GM23338 (cell line): ENCODE measurements at regions not wholly inside any gene's neighbourhood (a gene's known extent, or its start where the extent isn't known, plus 50 kb on each side); places are given as distances from the start of the nearest gene placed in this dataset.

Source experiments
- ATAC-seq: fragments of 200-7000 bp; cut with Tn5 transposase; 3 replicates; pipeline ENCODE4 v1.9.1; 2020
- DNase-seq: peaks from one replicate; pipeline ENCODE4 v3.0.0-alpha.2; 2015; ENCODE audit warnings: low spot score
- H2AFZ ChIP-seq: fragments of 200-600 bp; sonication (generic); 2 replicates; pipeline ENCODE4 v1.8.0; 2016; ENCODE audit warnings: antibody characterized with exemption, mild to moderate bottlenecking, moderate library complexity
- H3F3A ChIP-seq: fragments of 200-600 bp; sonication (generic); replicated peaks from 2 replicates; pipeline ENCODE4 v1.8.0; 2017; ENCODE audit warnings: antibody characterized with exemption, mixed run types, low read depth
- H3K27ac ChIP-seq: fragments of 200-600 bp; sonication (generic); 2 replicates; pipeline ENCODE4 v1.6.1; 2016; ENCODE audit warnings: low read depth
- H3K27me3 ChIP-seq: fragments of 200-600 bp; sonication (generic); 2 replicates; pipeline ENCODE4 v1.8.0; 2016; ENCODE audit warnings: mild to moderate bottlenecking, mixed run types, moderate library complexity; ENCODE audit not compliant: insufficient read depth
- H3K36me3 ChIP-seq: fragments of 200-600 bp; sonication (generic); 2 replicates; pipeline ENCODE4 v1.8.0; 2016; ENCODE audit warnings: mild to moderate bottlenecking; ENCODE audit not compliant: insufficient read depth
- H3K4me1 ChIP-seq: fragments of 200-600 bp; sonication (generic); 2 replicates; pipeline ENCODE4 v1.8.0; 2016; ENCODE audit warnings: mild to moderate bottlenecking, moderate library complexity; ENCODE audit not compliant: insufficient read depth
- H3K4me2 ChIP-seq: fragments of 200-600 bp; sonication (generic); 2 replicates; pipeline ENCODE4 v1.7.1; 2017; ENCODE audit warnings: mixed run types
- H3K4me3 ChIP-seq: fragments of 200-600 bp; sonication (generic); 2 replicates; pipeline ENCODE4 v1.6.1; 2016; ENCODE audit warnings: mixed run types
- H3K79me2 ChIP-seq: fragments of 200-600 bp; sonication (generic); replicated peaks from 2 replicates; pipeline ENCODE4 v1.8.0; 2017; ENCODE audit warnings: mild to moderate bottlenecking; ENCODE audit not compliant: insufficient read depth
- H3K9me2 ChIP-seq: fragments of 200-600 bp; sonication (generic); 2 replicates; pipeline ENCODE4 v1.8.0; 2017; ENCODE audit not compliant: insufficient read depth
- H4K20me1 ChIP-seq: fragments of 200-600 bp; sonication (generic); replicated peaks from 2 replicates; pipeline ENCODE4 v1.8.0; 2017; ENCODE audit warnings: mild to moderate bottlenecking; ENCODE audit not compliant: insufficient read depth
- H3K27ac Mint-ChIP-seq: 2 replicates; pipeline ENCODE4 v1.8.0; 2020; ENCODE audit warnings: inconsistent platforms, mild to moderate bottlenecking, moderate library complexity, mixed read lengths
- H3K27me3 Mint-ChIP-seq: 3 replicates; pipeline ENCODE4 v1.8.0; 2022; ENCODE audit warnings: low read depth, mild to moderate bottlenecking, moderate library complexity, mixed read lengths, inconsistent platforms; ENCODE audit not compliant: insufficient read depth, poor library complexity
- H3K36me3 Mint-ChIP-seq: 3 replicates; pipeline ENCODE4 v1.8.0; 2021; ENCODE audit warnings: low read depth, mild to moderate bottlenecking, inconsistent platforms, moderate library complexity, mixed read lengths
- H3K4me1 Mint-ChIP-seq: 3 replicates; pipeline ENCODE4 v1.8.0; 2020; ENCODE audit warnings: mild to moderate bottlenecking, inconsistent platforms, mixed read lengths
- H3K4me3 Mint-ChIP-seq: 3 replicates; pipeline ENCODE4 v1.8.0; 2021; ENCODE audit warnings: moderate library complexity, mild to moderate bottlenecking, inconsistent platforms, mixed read lengths
- H3K9me3 Mint-ChIP-seq: 3 replicates; pipeline ENCODE4 v1.8.0; 2020; ENCODE audit warnings: moderate library complexity, mild to moderate bottlenecking, inconsistent platforms, mixed read lengths
- CREB1 ChIP-seq: fragments of 250-450 bp; sonication (Bioruptor Pico); IDR thresholded peaks from 2 replicates; pipeline ENCODE4 v1.5.0; 2020; ENCODE audit warnings: low read depth, mild to moderate bottlenecking, moderate library complexity
- EZH2 ChIP-seq: fragments of 200-600 bp; sonication (generic); IDR thresholded peaks from one replicate; pipeline ENCODE4 v1.8.0; 2017; ENCODE audit warnings: antibody characterized with exemption, mild to moderate bottlenecking, low read depth; ENCODE audit not compliant: unreplicated experiment
- EZH2phosphoT487 ChIP-seq: fragments of 200-600 bp; sonication (generic); IDR thresholded peaks from one replicate; pipeline ENCODE4 v1.8.1; 2018; ENCODE audit warnings: antibody characterized with exemption; ENCODE audit not compliant: unreplicated experiment
- JUNB ChIP-seq: IDR thresholded peaks from one replicate; pipeline ENCODE4 v1.6.1; 2016; ENCODE audit warnings: antibody characterized with exemption; ENCODE audit not compliant: unreplicated experiment
- NANOG ChIP-seq: IDR thresholded peaks from 2 replicates; pipeline ENCODE4 v1.6.1; 2016; ENCODE audit warnings: antibody characterized with exemption, borderline replicate concordance
- POLR2AphosphoS5 ChIP-seq: IDR thresholded peaks from 2 replicates; pipeline ENCODE4 v1.6.1; 2016; ENCODE audit warnings: antibody characterized with exemption, low read depth
- STAT1 ChIP-seq: IDR thresholded peaks from one replicate; pipeline ENCODE4 v1.6.1; 2016; ENCODE audit warnings: antibody characterized with exemption; ENCODE audit not compliant: unreplicated experiment
- ZNF114 ChIP-seq: fragments of 250-450 bp; sonication (Bioruptor Pico); IDR thresholded peaks from 2 replicates; pipeline ENCODE4 v1.5.0; 2020; ENCODE audit warnings: mild to moderate bottlenecking, moderate library complexity
- ZNF331 ChIP-seq: fragments of 250-450 bp; sonication (Bioruptor Pico); IDR thresholded peaks from 2 replicates; pipeline ENCODE4 v1.5.0; 2020; ENCODE audit warnings: low read depth, mild to moderate bottlenecking, moderate library complexity
- TF ChIP-seq, protein P1 (sequence below): IDR thresholded peaks from 2 replicates; pipeline ENCODE4 v1.6.1; 2016; ENCODE audit warnings: antibody characterized with exemption
- TF ChIP-seq, protein P2 (sequence below), 2 experiments: fragments of 200-600 bp in 1 of 2; sonication (generic) in 1 of 2; conservative IDR thresholded peaks; 2 replicates each; pipeline versions ENCODE4 v1.5.1 to v1.6.1; 2016 to 2017; ENCODE audit warnings: antibody characterized with exemption in 2 of 2, low read depth in 2 of 2, mild to moderate bottlenecking in 2 of 2, moderate library complexity in 1 of 2
- TF ChIP-seq, protein P3 (sequence below): IDR thresholded peaks from one replicate; pipeline ENCODE4 v1.6.1; 2018; ENCODE audit warnings: antibody characterized with exemption; ENCODE audit not compliant: unreplicated experiment
- TF ChIP-seq, protein P4 (sequence below): fragments of 250-450 bp; sonication (Bioruptor Pico); IDR thresholded peaks from 2 replicates; pipeline ENCODE4 v1.5.0; 2020; ENCODE audit warnings: mild to moderate bottlenecking, moderate library complexity

GRCh38 chr13:33616130-33616529, 201.8 kb upstream of the RFC3 start (continued):
- no peak for TF ChIP-seq CREB1 (CRISPR knock-in tag)

DNA sequence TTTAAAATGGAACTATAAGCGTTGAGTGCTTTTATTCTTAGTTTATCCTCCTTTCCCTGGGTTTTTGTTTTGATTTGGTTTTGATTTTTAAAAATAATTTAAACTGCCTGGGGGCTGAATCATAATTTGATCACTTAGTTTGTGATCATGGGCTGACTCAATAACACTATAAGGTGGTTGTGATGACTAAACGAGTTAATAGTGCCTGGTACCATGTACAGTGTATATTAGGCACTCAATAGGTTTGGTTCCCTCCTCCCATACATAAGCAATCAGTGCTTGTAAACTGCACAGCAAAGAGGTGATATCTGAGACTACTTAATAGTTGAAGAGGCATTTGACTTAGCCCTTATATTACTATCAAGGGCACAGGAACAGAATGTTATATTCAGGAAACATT, 200.9 kb upstream of the RFC3 start:
- no peak overlapping the region for H3K4me3 ChIP-seq
- no peaks in the 10 kb centered on the region for H3K27me3 ChIP-seq
- Mint-ChIP-seq H3K27me3 (peaks cover 2% of the 10 kb centered on the region), H3K4me3 (no peak overlapping the region), H3K27ac (no peak overlapping the region), H3K9me3 (no peaks in the 10 kb centered on the region), H3K36me3 (no peaks in the 10 kb centered on the region), H3K4me1 (peaks cover 19% of the 10 kb centered on the region)
- no peak for ATAC-seq
- H3K4me1 ChIP-seq = peaks cover 5% of the 10 kb centered on the region; the same call in 1 of the 2 replicates
- H3K36me3 ChIP-seq = no peaks in the 10 kb centered on the region
- no peaks in the 10 kb centered on the region for H4K20me1 ChIP-seq
- H3K79me2 ChIP-seq = no peaks in the 10 kb centered on the region
- no peak for DNase-seq
- H3K27ac ChIP-seq = no peak overlapping the region
- no peak overlapping the region for H3K4me2 ChIP-seq
- TF ChIP-seq, protein P1, sequence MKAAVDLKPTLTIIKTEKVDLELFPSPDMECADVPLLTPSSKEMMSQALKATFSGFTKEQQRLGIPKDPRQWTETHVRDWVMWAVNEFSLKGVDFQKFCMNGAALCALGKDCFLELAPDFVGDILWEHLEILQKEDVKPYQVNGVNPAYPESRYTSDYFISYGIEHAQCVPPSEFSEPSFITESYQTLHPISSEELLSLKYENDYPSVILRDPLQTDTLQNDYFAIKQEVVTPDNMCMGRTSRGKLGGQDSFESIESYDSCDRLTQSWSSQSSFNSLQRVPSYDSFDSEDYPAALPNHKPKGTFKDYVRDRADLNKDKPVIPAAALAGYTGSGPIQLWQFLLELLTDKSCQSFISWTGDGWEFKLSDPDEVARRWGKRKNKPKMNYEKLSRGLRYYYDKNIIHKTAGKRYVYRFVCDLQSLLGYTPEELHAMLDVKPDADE = no peak
- no peak for TF ChIP-seq EZH2
- TF ChIP-seq ZNF114 (CRISPR knock-in tag) = no peak
- no peak for TF ChIP-seq CREB1 (CRISPR knock-in tag)
- TF ChIP-seq ZNF331 (CRISPR knock-in tag) = no peak
- TF ChIP-seq POLR2AphosphoS5 = no peak
- TF ChIP-seq NANOG = no peak
- TF ChIP-seq STAT1 = no peak
- TF ChIP-seq, protein P2, sequence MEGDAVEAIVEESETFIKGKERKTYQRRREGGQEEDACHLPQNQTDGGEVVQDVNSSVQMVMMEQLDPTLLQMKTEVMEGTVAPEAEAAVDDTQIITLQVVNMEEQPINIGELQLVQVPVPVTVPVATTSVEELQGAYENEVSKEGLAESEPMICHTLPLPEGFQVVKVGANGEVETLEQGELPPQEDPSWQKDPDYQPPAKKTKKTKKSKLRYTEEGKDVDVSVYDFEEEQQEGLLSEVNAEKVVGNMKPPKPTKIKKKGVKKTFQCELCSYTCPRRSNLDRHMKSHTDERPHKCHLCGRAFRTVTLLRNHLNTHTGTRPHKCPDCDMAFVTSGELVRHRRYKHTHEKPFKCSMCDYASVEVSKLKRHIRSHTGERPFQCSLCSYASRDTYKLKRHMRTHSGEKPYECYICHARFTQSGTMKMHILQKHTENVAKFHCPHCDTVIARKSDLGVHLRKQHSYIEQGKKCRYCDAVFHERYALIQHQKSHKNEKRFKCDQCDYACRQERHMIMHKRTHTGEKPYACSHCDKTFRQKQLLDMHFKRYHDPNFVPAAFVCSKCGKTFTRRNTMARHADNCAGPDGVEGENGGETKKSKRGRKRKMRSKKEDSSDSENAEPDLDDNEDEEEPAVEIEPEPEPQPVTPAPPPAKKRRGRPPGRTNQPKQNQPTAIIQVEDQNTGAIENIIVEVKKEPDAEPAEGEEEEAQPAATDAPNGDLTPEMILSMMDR (conservative IDR thresholded peaks at IDR 0.05; ENCODE audit: low read depth in 2 of 2) = no peak
- TF ChIP-seq, protein P3, sequence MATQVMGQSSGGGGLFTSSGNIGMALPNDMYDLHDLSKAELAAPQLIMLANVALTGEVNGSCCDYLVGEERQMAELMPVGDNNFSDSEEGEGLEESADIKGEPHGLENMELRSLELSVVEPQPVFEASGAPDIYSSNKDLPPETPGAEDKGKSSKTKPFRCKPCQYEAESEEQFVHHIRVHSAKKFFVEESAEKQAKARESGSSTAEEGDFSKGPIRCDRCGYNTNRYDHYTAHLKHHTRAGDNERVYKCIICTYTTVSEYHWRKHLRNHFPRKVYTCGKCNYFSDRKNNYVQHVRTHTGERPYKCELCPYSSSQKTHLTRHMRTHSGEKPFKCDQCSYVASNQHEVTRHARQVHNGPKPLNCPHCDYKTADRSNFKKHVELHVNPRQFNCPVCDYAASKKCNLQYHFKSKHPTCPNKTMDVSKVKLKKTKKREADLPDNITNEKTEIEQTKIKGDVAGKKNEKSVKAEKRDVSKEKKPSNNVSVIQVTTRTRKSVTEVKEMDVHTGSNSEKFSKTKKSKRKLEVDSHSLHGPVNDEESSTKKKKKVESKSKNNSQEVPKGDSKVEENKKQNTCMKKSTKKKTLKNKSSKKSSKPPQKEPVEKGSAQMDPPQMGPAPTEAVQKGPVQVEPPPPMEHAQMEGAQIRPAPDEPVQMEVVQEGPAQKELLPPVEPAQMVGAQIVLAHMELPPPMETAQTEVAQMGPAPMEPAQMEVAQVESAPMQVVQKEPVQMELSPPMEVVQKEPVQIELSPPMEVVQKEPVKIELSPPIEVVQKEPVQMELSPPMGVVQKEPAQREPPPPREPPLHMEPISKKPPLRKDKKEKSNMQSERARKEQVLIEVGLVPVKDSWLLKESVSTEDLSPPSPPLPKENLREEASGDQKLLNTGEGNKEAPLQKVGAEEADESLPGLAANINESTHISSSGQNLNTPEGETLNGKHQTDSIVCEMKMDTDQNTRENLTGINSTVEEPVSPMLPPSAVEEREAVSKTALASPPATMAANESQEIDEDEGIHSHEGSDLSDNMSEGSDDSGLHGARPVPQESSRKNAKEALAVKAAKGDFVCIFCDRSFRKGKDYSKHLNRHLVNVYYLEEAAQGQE = no peak
- TF ChIP-seq EZH2phosphoT487 = no peak
- TF ChIP-seq, protein P4, sequence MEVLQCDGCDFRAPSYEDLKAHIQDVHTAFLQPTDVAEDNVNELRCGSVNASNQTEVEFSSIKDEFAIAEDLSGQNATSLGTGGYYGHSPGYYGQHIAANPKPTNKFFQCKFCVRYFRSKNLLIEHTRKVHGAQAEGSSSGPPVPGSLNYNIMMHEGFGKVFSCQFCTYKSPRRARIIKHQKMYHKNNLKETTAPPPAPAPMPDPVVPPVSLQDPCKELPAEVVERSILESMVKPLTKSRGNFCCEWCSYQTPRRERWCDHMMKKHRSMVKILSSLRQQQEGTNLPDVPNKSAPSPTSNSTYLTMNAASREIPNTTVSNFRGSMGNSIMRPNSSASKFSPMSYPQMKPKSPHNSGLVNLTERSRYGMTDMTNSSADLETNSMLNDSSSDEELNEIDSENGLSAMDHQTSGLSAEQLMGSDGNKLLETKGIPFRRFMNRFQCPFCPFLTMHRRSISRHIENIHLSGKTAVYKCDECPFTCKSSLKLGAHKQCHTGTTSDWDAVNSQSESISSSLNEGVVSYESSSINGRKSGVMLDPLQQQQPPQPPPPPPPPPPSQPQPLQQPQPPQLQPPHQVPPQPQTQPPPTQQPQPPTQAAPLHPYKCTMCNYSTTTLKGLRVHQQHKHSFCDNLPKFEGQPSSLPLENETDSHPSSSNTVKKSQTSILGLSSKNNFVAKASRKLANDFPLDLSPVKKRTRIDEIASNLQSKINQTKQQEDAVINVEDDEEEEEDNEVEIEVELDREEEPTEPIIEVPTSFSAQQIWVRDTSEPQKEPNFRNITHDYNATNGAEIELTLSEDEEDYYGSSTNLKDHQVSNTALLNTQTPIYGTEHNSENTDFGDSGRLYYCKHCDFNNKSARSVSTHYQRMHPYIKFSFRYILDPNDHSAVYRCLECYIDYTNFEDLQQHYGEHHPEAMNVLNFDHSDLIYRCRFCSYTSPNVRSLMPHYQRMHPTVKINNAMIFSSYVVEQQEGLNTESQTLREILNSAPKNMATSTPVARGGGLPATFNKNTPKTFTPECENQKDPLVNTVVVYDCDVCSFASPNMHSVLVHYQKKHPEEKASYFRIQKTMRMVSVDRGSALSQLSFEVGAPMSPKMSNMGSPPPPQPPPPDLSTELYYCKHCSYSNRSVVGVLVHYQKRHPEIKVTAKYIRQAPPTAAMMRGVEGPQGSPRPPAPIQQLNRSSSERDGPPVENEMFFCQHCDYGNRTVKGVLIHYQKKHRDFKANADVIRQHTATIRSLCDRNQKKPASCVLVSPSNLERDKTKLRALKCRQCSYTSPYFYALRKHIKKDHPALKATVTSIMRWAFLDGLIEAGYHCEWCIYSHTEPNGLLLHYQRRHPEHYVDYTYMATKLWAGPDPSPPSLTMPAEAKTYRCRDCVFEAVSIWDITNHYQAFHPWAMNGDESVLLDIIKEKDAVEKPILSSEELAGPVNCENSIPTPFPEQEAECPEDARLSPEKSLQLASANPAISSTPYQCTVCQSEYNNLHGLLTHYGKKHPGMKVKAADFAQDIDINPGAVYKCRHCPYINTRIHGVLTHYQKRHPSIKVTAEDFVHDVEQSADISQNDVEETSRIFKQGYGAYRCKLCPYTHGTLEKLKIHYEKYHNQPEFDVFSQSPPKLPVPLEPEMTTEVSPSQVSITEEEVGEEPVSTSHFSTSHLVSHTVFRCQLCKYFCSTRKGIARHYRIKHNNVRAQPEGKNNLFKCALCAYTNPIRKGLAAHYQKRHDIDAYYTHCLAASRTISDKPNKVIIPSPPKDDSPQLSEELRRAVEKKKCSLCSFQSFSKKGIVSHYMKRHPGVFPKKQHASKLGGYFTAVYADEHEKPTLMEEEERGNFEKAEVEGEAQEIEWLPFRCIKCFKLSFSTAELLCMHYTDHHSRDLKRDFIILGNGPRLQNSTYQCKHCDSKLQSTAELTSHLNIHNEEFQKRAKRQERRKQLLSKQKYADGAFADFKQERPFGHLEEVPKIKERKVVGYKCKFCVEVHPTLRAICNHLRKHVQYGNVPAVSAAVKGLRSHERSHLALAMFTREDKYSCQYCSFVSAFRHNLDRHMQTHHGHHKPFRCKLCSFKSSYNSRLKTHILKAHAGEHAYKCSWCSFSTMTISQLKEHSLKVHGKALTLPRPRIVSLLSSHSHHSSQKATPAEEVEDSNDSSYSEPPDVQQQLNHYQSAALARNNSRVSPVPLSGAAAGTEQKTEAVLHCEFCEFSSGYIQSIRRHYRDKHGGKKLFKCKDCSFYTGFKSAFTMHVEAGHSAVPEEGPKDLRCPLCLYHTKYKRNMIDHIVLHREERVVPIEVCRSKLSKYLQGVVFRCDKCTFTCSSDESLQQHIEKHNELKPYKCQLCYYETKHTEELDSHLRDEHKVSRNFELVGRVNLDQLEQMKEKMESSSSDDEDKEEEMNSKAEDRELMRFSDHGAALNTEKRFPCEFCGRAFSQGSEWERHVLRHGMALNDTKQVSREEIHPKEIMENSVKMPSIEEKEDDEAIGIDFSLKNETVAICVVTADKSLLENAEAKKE = no peak
- TF ChIP-seq JUNB = no peak
- H3K9me2 ChIP-seq = no peaks in the 10 kb centered on the region
- H2AFZ ChIP-seq = peak overlapping the region; percentile 49; the same call in 1 of the 2 replicates
- H3F3A ChIP-seq = no peaks in the 10 kb centered on the region
